GM21825 (cell line): ENCODE measurements at regions not wholly inside any gene's neighbourhood (a gene's known extent, or its start where the extent isn't known, plus 50 kb on each side); places are given as distances from the start of the nearest gene placed in this dataset.

Experiments
- ATAC-seq: cut with Tn5 transposase; IDR thresholded peaks from one replicate; pipeline ENCODE4 v1.9.1; 2021; ENCODE audit warnings: mild to moderate bottlenecking, moderate library complexity; ENCODE audit not compliant: unreplicated experiment

- ATAC-seq: no peak
Measured at GRCh38 chr5:88376728-88377127, 108.1 kb upstream of the TMEM161B start.

GRCh38 chr5:88374391-88374790 is 105.7 kb upstream of the TMEM161B start:
- ATAC-seq: no peak

- no peak for ATAC-seq
Measured at GRCh38 chr5:88370824-88371223, 102.2 kb upstream of the TMEM161B start.

DNA sequence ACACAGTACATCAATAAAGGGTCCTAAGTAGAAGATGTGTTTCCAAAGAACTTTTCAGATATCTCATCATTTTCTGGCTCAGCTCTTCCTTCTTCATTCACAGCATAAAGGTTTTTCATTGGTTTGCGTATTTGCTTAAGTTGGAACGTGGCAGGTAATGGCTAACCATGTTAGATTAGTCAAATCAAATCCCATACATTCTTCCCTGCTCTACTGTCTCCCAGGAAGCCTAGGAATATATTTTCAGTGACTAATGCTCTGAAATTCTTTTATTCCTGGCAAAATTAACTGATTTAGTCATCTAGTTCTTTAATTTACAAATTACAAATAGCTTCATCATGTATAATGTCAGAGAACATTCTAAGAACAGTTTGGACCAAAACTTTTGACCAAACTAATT is 99.6 kb upstream of the TMEM161B start:
- no peak for ATAC-seq

- ATAC-seq: no peak
Measured at GRCh38 chr5:88364991-88365390, 96.3 kb upstream of the TMEM161B start.

DNA sequence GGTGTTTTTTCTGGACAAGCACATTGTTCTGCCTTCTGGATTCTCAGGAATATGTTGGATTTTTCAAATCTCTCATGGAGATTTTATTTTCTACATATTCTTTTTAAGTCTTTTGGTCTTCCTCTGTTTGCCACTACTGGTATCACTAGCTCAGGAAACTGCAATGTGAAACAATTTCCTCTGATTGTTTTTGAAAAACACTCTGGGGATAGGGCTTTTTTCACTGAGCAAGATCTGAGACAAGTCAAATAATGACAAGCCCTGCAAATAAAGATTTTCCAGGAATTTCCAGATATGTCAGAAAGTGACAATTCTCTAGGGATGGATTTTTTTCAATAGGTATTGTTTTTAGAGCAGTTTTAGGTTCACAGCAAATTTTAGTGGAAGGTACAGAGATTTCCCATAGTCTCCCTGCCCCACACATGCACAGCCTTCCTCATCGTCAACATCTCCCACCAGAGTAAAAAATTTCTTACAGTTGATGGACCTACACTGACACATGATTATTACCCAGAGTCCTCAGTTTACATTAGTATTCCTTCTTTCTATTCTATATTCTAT is 86.9 kb upstream of the TMEM161B start:
- ATAC-seq: no peak

DNA sequence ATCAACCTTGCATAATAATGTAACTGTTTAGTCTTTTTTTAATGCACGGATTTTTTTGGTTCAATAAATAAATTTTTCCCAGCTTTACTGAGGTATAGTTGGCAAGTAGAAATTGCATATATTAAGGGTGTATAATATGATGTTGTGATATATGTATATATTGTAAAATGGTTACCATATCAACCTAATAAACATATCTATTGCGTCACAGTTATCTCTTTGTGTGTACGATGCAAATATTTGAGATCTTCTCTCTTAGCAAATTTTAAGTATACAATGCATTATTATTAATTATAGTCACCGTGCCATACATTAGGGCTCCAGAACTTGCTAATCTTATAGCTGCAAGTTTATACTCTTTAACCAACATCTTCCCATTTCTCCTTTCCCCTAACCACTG is 57.2 kb upstream of the TMEM161B start:
- no peak for ATAC-seq

GRCh38 chr5:88322785-88323184 is 54.1 kb upstream of the TMEM161B start:
- no peak for ATAC-seq
